Colonic mucosa (tissue), 4 donors: ENCODE measurements at regions not wholly inside any gene's neighbourhood (a gene's known extent, or its start where the extent isn't known, plus 50 kb on each side); places are given as distances from the start of the nearest gene placed in this dataset.

Experiments
- DNase-seq: peaks from one replicate; pipeline ENCODE4 v3.0.0-alpha.2; 2020
- H3K27ac ChIP-seq: fragments of 200-600 bp; one replicate; pipeline ENCODE4 v1.8.0; 2021
- H3K27me3 ChIP-seq: fragments of 200-600 bp; one replicate; pipeline ENCODE4 v1.8.0; 2021
- H3K36me3 ChIP-seq: fragments of 200-600 bp; one replicate; pipeline ENCODE4 v1.8.0; 2021
- H3K4me1 ChIP-seq: fragments of 200-600 bp; one replicate; pipeline ENCODE4 v1.8.0; 2021; ENCODE audit warnings: mild to moderate bottlenecking
- H3K4me3 ChIP-seq: fragments of 200-600 bp; one replicate; pipeline ENCODE4 v1.8.0; 2021
- H3K9ac ChIP-seq, 2 donors: one replicate each; pipeline ENCODE4 v1.7.0; 2013; ENCODE audit warnings: control low read depth in 2 of 2, low read depth in 2 of 2, low read length in 2 of 2
- H3K9me3 ChIP-seq: fragments of 200-600 bp; one replicate; pipeline ENCODE4 v1.8.0; 2021
- CTCF ChIP-seq: fragments of 200-600 bp; IDR thresholded peaks from one replicate; pipeline ENCODE4 v1.8.0; 2022; ENCODE audit warnings: antibody characterized with exemption, mild to moderate bottlenecking
- intact Hi-C: fragments of 100-400 bp; cut with DNase I; formaldehyde crosslinking; loops from one replicate; pipeline ENCODE4 v1.14.1; 2022
- donor health status: healthy.
- donor health status: DM: no; HTN: no; CAD: no.
- donor health status: DM: no; HTN: no; CAD: no.

- Histone ChIP-seq H3K9ac (no peak overlapping the region), H3K9me3 (no peaks in the 10 kb centered on the region), H3K4me1 (no peaks in the 10 kb centered on the region), H3K27ac (no peak overlapping the region), H3K36me3 (no peaks in the 10 kb centered on the region), H3K4me3 (no peak overlapping the region), H3K27me3 (no peaks in the 10 kb centered on the region)
- intact Hi-C loops, result no loop called here
- DNase-seq, result no peak
- TF ChIP-seq CTCF, result no peak
Observed at GRCh38 chr6:138576313-138576712, 77.0 kb upstream of the NHSL1 start.

GRCh38 chr6:138577151-138577915 is 78.0 kb upstream of the NHSL1 start:
- Histone ChIP-seq H3K4me1 (no peaks in the 10 kb centered on the region), H3K27me3 (no peaks in the 10 kb centered on the region), H3K4me3 (no peak overlapping the region), H3K27ac (no peak overlapping the region), H3K9me3 (no peaks in the 10 kb centered on the region), H3K9ac (no peak overlapping the region), H3K36me3 (no peaks in the 10 kb centered on the region)
- no peak for TF ChIP-seq CTCF
- no peak for DNase-seq
- intact Hi-C loops, result no loop called here

GRCh38 chr6:138580040-138580439 is 80.7 kb upstream of the NHSL1 start:
- no peak for TF ChIP-seq CTCF
- H3K4me1 ChIP-seq, result no peaks in the 10 kb centered on the region
- no peak overlapping the region for H3K4me3 ChIP-seq
- no peaks in the 10 kb centered on the region for H3K36me3 ChIP-seq
- H3K27ac ChIP-seq, result no peak overlapping the region
- H3K9ac ChIP-seq, result no peak overlapping the region
- intact Hi-C loops, result no loop called here
- H3K27me3 ChIP-seq, result no peaks in the 10 kb centered on the region
- no peak for DNase-seq
- H3K9me3 ChIP-seq, result no peaks in the 10 kb centered on the region

GRCh38 chr6:138580801-138581200 is 81.5 kb upstream of the NHSL1 start:
- no peak overlapping the region for H3K4me3 ChIP-seq
- no peaks in the 10 kb centered on the region for H3K9me3 ChIP-seq
- H3K4me1 ChIP-seq, result no peaks in the 10 kb centered on the region
- H3K27me3 ChIP-seq, result no peaks in the 10 kb centered on the region
- no peak overlapping the region for H3K9ac ChIP-seq
- DNase-seq, result no peak
- H3K27ac ChIP-seq, result no peak overlapping the region
- intact Hi-C loops, result no loop called here
- no peak for TF ChIP-seq CTCF
- no peaks in the 10 kb centered on the region for H3K36me3 ChIP-seq

GRCh38 chr6:138582573-138582972 is 83.3 kb upstream of the NHSL1 start:
- DNase-seq, result no peak
- no peaks in the 10 kb centered on the region for H3K36me3 ChIP-seq
- H3K4me1 ChIP-seq, result no peaks in the 10 kb centered on the region
- H3K27me3 ChIP-seq, result no peaks in the 10 kb centered on the region
- no peak overlapping the region for H3K9ac ChIP-seq
- no peak for TF ChIP-seq CTCF
- H3K27ac ChIP-seq, result no peak overlapping the region
- no peak overlapping the region for H3K4me3 ChIP-seq
- no peaks in the 10 kb centered on the region for H3K9me3 ChIP-seq
- intact Hi-C loops, result no loop called here
